GM12873 (cell line): ENCODE measurements at regions not wholly inside any gene's neighbourhood (a gene's known extent, or its start where the extent isn't known, plus 50 kb on each side); places are given as distances from the start of the nearest gene placed in this dataset.

Experiments used
- TF ChIP-seq, protein P1 (sequence below): IDR thresholded peaks from 2 replicates; pipeline ENCODE4 v1.5.1; 2012; ENCODE audit warnings: low read depth, mild to moderate bottlenecking, moderate library complexity, low read length, control low read depth; ENCODE audit not compliant: insufficient read depth; ENCODE audit errors: missing control alignments

DNA sequence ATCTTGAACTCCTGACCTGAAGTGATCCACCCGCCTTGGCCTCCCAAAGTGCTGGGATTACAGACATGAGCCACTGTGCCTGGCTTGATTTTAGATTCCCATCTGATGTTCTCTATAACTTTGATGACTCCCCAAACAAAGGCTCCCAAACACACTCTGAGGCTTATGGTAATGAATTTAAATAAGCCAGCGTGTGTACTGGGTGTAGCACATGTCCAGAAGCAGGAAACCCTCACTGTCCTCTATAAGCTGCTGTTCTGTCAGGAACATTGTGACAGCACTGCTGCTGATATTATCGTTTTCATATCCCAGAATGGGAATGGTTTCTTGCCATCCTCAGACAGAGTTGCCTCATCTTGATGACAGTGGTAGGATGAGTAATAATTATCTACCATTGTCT lies 54.1 kb upstream of the SALL4 start:
- TF ChIP-seq, protein P1, sequence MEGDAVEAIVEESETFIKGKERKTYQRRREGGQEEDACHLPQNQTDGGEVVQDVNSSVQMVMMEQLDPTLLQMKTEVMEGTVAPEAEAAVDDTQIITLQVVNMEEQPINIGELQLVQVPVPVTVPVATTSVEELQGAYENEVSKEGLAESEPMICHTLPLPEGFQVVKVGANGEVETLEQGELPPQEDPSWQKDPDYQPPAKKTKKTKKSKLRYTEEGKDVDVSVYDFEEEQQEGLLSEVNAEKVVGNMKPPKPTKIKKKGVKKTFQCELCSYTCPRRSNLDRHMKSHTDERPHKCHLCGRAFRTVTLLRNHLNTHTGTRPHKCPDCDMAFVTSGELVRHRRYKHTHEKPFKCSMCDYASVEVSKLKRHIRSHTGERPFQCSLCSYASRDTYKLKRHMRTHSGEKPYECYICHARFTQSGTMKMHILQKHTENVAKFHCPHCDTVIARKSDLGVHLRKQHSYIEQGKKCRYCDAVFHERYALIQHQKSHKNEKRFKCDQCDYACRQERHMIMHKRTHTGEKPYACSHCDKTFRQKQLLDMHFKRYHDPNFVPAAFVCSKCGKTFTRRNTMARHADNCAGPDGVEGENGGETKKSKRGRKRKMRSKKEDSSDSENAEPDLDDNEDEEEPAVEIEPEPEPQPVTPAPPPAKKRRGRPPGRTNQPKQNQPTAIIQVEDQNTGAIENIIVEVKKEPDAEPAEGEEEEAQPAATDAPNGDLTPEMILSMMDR, result no peak

DNA sequence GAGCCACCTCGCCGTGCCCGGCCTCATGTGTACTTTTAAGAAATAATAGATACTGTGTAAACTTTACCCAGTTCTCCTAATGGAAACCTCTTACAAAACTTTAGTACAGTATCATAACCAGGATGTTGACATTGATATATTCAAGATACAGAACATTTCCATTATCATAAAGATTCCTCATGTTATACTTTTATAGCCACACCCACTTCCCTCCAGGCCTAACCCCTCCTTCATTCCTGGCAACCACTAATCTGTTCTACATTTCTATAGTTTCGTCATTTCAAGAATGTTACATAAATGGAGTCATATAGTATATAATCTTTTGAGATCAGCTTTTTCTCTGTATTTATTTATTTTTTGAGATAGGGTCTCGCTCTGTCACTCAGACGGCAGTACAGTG lies 52.6 kb upstream of the SALL4 start:
- TF ChIP-seq, protein P1, result no peak
